CD1c-positive myeloid dendritic cell (primary cell): ENCODE measurements at regions not wholly inside any gene's neighbourhood (a gene's known extent, or its start where the extent isn't known, plus 50 kb on each side); places are given as distances from the start of the nearest gene placed in this dataset.
"Not testable (repeated sequence)": the region's sequence is repeated elsewhere in the genome, so short reads cannot be mapped to it uniquely, and the experiment has no call there.

Source experiments
- DNase-seq: peaks from one replicate; pipeline ENCODE4 v3.0.0-alpha.2; 2016; ENCODE audit errors: extremely low spot score

- DNase-seq, result no peak
Measured at GRCh38 chr7:152905949-152906348, 146.4 kb downstream of the ACTR3B start.

GRCh38 chr7:152907042-152907761, 147.7 kb downstream of the ACTR3B start:
- DNase-seq, result no peak

- DNase-seq, result no peak
Measured at GRCh38 chr7:152909280-152909679, 149.7 kb downstream of the ACTR3B start.

GRCh38 chr7:152909683-152910544, 150.4 kb downstream of the ACTR3B start:
- no peak for DNase-seq

GRCh38 chr7:152910545-152911225, 151.1 kb downstream of the ACTR3B start:
- no peak for DNase-seq

GRCh38 chr7:152911226-152911560, 151.6 kb downstream of the ACTR3B start:
- no peak for DNase-seq

- DNase-seq, result no peak
Measured at GRCh38 chr7:152911922-152912321, 152.4 kb downstream of the ACTR3B start.

GRCh38 chr7:152912511-152912910, 153.0 kb downstream of the ACTR3B start:
- DNase-seq, result no peak

- DNase-seq, result no peak
Measured at GRCh38 chr7:152913492-152913891, 153.9 kb downstream of the ACTR3B start.

GRCh38 chr7:152914014-152914844, 154.7 kb downstream of the ACTR3B start:
- DNase-seq, result no peak

- not testable (repeated sequence) for DNase-seq
Measured at GRCh38 chr7:152914845-152915102, 155.2 kb downstream of the ACTR3B start.

- no peak for DNase-seq
Measured at GRCh38 chr7:152922318-152923081, 162.9 kb downstream of the ACTR3B start.

GRCh38 chr7:152923711-152924110, 164.2 kb downstream of the ACTR3B start:
- DNase-seq, result no peak

- DNase-seq, result no peak
Measured at GRCh38 chr7:152924238-152924637, 164.7 kb downstream of the ACTR3B start.

GRCh38 chr7:152924826-152925411, 165.4 kb downstream of the ACTR3B start:
- no peak for DNase-seq

GRCh38 chr7:152925412-152926147, 166.0 kb downstream of the ACTR3B start:
- DNase-seq, result no peak

- DNase-seq, result no peak
Measured at GRCh38 chr7:152931633-152932032, 172.1 kb downstream of the ACTR3B start.

GRCh38 chr7:152937282-152937681, 177.7 kb downstream of the ACTR3B start:
- no peak for DNase-seq

- DNase-seq, result not testable (repeated sequence)
Measured at GRCh38 chr7:152946616-152947015, 187.1 kb downstream of the ACTR3B start.

GRCh38 chr7:152947686-152948085, 188.1 kb downstream of the ACTR3B start:
- no peak for DNase-seq
